ENCODE measurements at regions not wholly inside any gene's neighbourhood (a gene's known extent, or its start where the extent isn't known, plus 50 kb on each side); places are given as distances from the start of the nearest gene placed in this dataset.

DNA sequence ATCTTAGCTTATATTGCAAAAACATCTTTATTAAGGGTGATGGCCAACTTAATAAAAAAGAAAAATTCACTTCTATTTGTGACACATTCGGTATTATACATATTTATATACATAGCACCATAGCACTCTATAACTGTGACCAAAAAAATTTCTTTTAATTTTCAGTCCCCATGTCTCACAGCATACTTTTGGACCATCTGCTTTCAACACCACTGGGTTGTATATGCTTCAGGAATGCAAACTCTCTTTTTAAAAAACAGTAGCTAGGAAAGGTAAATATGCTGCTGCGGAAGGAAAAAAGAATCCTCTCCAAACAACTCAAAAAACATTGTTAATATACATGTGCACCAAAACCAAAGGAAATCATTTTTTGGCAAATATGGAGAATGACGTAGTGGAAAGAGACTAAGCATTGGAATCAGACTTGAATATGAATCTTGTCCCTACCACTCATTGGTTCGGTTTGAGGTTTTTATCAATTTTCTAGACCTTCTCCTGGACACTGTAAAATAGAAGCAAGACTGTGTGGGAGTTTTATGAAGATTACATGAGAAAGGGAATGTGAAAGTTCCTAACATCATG, 227.9 kb downstream of the BLID start:
- no peaks in the 10 kb centered on the region for H3K36me3 Mint-ChIP-seq (ENCODE audit: unreplicated experiment)
- no peak overlapping the region for H3K27ac Mint-ChIP-seq (ENCODE audit: unreplicated experiment)
- no peak for TF ChIP-seq CTCF (IDR thresholded peaks at IDR 0.05)
- DNase-seq (ENCODE audit: extremely low spot score, unreplicated experiment): no peak
- no peaks in the 10 kb centered on the region for H3K9me3 Mint-ChIP-seq (ENCODE audit: unreplicated experiment)
- H3K4me1 Mint-ChIP-seq (ENCODE audit: unreplicated experiment): peaks cover 40% of the 10 kb centered on the region
- H3K4me3 Mint-ChIP-seq (ENCODE audit: unreplicated experiment): no peak overlapping the region
- H3K27me3 Mint-ChIP-seq (ENCODE audit: unreplicated experiment): no peaks in the 10 kb centered on the region

DNA sequence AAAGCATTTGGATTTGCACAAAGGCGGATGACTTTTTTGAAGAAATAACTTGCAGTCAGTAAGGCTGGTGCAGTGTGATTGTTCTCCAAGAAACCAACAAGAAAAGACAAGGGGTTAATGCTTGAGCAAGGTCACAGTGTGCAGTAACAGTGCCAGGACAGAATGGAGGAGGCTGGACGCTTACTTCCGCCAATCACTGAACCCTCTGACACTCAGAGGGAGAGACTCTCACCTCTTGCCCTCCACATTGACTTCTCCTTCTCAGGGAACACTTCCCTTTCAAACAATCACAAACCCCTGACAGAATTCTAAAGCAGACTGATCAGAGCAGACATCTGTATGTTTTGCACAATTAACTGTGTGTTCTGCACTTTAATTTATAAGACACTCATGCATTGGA, 228.4 kb downstream of the BLID start:
- DNase-seq (ENCODE audit: extremely low spot score, unreplicated experiment): no peak
- H3K27me3 Mint-ChIP-seq (ENCODE audit: unreplicated experiment): no peaks in the 10 kb centered on the region
- no peak overlapping the region for H3K4me3 Mint-ChIP-seq (ENCODE audit: unreplicated experiment)
- no peak overlapping the region for H3K27ac Mint-ChIP-seq (ENCODE audit: unreplicated experiment)
- peaks cover 35% of the 10 kb centered on the region for H3K4me1 Mint-ChIP-seq (ENCODE audit: unreplicated experiment)
- no peaks in the 10 kb centered on the region for H3K36me3 Mint-ChIP-seq (ENCODE audit: unreplicated experiment)
- no peak for TF ChIP-seq CTCF (IDR thresholded peaks at IDR 0.05)
- no peaks in the 10 kb centered on the region for H3K9me3 Mint-ChIP-seq (ENCODE audit: unreplicated experiment)

DNA sequence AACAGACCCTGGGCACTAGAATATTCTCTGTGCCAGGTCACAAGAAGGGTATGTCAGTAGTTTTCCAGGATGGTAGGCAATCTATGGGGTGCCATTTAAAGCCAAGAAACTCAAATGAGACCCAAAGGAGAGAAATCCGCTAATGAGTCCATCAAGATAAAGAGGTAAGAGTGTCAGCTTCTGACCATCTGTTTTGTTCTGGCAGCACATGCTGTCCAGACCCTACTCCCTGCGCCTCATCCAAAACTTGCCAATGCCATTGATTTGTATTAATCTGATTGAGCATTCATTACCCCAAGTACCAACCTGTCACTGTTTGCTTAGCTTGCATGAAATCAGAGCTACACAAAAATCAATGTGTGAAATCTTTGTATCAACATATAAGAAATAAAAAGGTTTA, 229.0 kb downstream of the BLID start:
- Mint-ChIP-seq H3K36me3 (ENCODE audit: unreplicated experiment) (no peaks in the 10 kb centered on the region), H3K9me3 (ENCODE audit: unreplicated experiment) (no peaks in the 10 kb centered on the region), H3K27me3 (ENCODE audit: unreplicated experiment) (no peaks in the 10 kb centered on the region), H3K4me3 (ENCODE audit: unreplicated experiment) (no peak overlapping the region), H3K4me1 (ENCODE audit: unreplicated experiment) (peaks cover 30% of the 10 kb centered on the region), H3K27ac (ENCODE audit: unreplicated experiment) (no peak overlapping the region)
- no peak for TF ChIP-seq CTCF (IDR thresholded peaks at IDR 0.05)
- DNase-seq (ENCODE audit: extremely low spot score, unreplicated experiment): no peak

DNA sequence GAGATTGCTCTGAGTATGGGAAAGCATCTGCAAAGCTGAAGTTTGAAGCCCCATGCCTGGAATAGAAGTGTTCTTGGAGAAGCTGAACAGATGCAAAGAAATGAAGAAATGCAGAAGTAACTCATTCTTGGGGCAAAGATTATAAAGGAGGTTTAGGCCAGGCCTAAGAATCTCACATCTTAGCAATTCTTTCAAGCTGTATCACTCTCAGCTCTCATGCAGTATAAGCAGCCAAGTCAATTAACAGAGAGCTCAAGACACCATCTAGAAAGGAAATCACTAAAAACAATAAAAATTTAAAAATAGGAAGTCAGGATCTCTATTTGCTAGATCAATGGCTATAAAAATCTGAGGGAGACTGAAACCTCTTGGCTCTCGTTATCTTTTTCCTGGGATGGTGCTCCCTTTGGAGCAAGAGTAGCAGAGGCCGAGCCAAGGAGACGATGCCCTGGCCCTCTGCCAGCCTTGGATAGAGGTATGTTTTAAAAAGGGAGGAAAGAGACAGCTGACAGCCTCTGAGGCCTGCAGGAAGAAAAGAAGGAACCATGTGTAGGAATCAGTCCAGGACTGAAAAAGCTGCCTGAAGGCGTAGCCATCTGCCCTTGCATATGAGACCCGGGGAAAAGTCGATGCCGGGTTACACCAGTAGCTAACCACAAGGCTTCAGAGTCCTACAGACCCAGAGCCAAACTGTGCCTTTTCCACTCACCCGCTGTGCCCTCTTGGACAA, 229.8 kb downstream of the BLID start:
- Mint-ChIP-seq H3K27ac (ENCODE audit: unreplicated experiment) (no peak overlapping the region), H3K27me3 (ENCODE audit: unreplicated experiment) (no peaks in the 10 kb centered on the region), H3K4me1 (ENCODE audit: unreplicated experiment) (peaks cover 21% of the 10 kb centered on the region), H3K9me3 (ENCODE audit: unreplicated experiment) (no peaks in the 10 kb centered on the region), H3K4me3 (ENCODE audit: unreplicated experiment) (no peak overlapping the region), H3K36me3 (ENCODE audit: unreplicated experiment) (no peaks in the 10 kb centered on the region)
- TF ChIP-seq CTCF (IDR thresholded peaks at IDR 0.05): no peak
- DNase-seq (ENCODE audit: extremely low spot score, unreplicated experiment): no peak

DNA sequence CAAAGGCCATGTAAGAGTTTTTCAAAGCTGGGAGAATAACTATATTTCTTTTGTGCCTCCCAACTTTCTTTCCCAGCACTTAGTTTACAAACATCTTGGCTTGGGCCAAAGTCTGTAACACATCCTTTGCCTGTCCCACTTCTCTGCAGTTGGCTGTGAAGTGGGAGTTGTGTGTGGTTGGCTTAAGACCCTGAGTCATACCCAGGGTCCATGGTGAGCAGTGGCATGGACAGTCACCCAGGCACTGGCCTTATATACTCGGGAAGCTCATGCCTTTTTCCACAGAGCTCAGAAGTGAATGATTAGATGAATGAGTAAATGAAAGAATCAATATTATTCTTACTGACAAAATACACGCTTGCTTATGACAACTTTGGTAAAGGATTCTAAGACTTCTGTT, 231.4 kb downstream of the BLID start:
- Mint-ChIP-seq H3K4me3 (ENCODE audit: unreplicated experiment) (no peak overlapping the region), H3K27me3 (ENCODE audit: unreplicated experiment) (no peaks in the 10 kb centered on the region), H3K4me1 (ENCODE audit: unreplicated experiment) (peaks cover 7% of the 10 kb centered on the region), H3K27ac (ENCODE audit: unreplicated experiment) (no peak overlapping the region), H3K9me3 (ENCODE audit: unreplicated experiment) (no peaks in the 10 kb centered on the region), H3K36me3 (ENCODE audit: unreplicated experiment) (no peaks in the 10 kb centered on the region)
- no peak for TF ChIP-seq CTCF (IDR thresholded peaks at IDR 0.05)
- DNase-seq (ENCODE audit: extremely low spot score, unreplicated experiment): no peak
